ENCODE measurements at regions not wholly inside any gene's neighbourhood (a gene's known extent, or its start where the extent isn't known, plus 50 kb on each side); places are given as distances from the start of the nearest gene placed in this dataset.
A peak's percentile ranks its signal among the peaks of the same experiment; 100 is the strongest.

- DNase-seq: peak; percentile 86
Observed at GRCh38 chr2:20561637-20562454, 89.1 kb downstream of the HS1BP3 start.

DNA sequence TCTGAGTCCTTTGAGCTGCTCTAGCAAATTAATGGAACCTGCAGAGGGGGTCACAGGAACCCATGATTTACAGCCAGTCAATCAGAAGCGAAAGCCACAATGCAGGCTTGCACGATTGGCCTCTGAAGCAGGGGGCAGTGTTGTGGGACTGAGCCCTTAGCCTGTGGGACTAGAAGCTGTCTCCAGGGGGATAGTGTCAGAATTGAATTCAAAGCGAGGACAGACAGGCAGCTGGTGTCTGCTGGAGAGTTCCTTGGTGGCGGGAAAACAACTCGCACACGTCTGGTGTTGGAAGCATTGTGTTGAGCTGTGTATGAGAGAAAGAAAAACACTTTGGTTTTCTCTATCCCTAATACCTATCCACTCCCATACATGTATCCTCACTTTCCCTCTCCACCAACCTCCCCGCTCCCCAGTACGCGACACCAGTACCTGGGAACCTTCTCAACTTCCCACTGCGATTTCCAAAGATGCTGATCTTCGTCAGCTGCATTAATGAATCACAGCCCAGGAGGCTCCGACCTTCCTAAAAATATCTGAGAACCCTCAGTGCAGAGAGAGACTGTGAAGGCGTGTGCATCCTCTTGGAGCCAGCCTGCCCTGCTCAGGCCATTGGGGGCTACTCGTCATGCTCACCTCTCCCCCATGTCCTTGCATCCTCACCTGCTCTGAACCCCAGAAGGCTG, 88.2 kb downstream of the HS1BP3 start:
- DNase-seq: no peak

- no peak for DNase-seq
Observed at GRCh38 chr2:20563251-20563650, 87.6 kb downstream of the HS1BP3 start.

DNA sequence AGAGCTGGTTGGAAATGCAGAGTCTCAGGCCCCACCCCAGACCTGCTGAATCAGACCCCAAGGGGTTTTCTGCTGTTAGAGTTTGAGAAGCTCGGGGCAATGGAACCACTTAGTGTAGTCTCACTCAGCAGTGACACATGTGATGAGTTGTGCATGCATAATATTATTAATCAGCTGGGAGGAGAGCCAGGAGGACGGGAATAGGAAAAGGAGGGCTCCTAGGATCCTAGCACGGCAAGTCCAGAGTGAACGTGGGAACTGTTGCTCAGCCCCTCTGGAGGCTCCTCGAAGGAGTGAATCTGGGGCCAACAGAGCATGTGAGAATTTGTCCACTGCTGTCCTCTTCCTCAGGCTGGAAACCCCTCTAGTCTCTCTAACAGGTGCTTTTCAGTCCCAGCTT, 87.1 kb downstream of the HS1BP3 start:
- peak; percentile 76 for DNase-seq

DNA sequence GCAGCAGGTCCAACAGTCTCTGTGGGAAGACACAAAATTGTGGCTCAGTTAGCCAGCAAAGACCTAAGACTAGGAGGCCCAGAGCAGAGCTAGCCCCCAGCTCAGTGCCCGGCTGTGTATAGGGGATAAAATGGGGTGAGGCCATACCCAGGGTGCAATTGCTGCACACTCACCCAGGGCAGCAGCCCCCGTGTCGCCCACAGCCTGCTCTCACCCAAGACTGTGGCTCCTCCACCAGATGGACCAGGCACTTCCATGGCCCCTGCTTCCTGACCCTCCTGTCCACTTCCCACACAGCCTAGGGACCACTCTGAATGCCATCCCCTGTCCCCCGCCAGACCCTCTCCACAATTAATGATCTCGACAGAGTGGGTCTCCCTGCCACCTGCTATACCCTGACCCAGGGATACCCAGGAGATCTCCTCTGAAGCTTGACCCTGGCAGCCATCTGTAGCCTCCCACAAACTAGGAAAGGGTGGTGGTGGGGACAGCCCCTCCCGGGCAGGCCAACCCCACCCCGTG, 85.7 kb downstream of the HS1BP3 start:
- no peak for DNase-seq

DNA sequence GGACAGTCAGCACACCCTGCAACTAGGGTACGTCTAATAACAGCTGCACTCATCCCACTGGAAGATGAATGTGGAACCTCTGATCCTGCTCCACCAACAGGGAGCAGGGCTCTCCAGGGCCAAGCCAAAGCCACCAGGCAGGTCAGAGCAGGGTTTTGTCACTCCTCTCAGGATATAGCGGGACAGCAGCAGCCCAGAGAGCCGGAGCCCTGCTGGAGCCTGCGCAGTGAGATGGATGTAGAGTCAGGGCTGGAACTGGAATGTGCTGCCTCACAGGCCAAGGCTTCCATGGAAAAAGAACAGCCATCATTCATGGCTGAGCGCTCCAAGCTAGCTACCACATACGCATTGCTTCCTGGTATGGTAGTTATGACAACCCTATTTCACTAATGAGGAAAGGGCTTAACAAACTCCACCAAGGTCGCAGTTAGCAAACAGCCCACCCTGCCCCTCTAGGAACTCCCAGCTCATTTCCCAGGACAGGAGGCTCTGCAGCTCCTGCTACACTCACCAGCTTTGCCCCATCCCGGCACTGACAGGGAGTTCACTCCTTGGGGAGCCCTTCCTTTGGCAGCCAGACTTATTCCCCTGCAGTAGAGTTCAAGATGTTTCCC, 85.2 kb downstream of the HS1BP3 start:
- no peak for DNase-seq

- DNase-seq: no peak
Observed at GRCh38 chr2:20566331-20566730, 84.6 kb downstream of the HS1BP3 start.

- no peak for DNase-seq
Observed at GRCh38 chr2:20567159-20567925, 83.6 kb downstream of the HS1BP3 start.
